ENCODE measurements at regions not wholly inside any gene's neighbourhood (a gene's known extent, or its start where the extent isn't known, plus 50 kb on each side); places are given as distances from the start of the nearest gene placed in this dataset.
"Not testable (repeated sequence)": the region's sequence is repeated elsewhere in the genome, so short reads cannot be mapped to it uniquely, and the experiment has no call there.

- DNase-seq = no peak
These were observed 207.5 kb upstream of the SAMSN1 start for GRCh38 chr21:14753466-14754258.

DNA sequence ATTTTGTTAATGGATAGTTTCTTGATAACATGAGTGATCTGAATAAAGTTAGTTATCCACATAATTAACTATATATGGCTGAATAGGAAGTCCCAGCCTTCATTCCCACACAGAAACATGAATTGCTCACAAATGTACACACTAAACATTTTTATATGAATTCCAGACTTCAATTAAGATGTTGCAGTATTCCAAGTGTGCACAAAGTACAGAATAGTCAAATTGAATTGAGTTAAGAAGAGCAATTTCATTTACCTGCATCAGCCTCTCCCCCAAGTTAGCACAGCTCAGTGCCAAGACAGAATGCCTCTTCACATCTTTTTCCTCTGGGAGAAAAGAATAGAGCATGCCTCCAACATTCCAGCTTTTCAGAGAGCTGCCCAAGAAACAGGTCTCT is 207.0 kb upstream of the SAMSN1 start:
- DNase-seq = no peak

- DNase-seq = no peak
These were observed 206.3 kb upstream of the SAMSN1 start for GRCh38 chr21:14752345-14752909.

GRCh38 chr21:14751602-14752344 is 205.7 kb upstream of the SAMSN1 start:
- no peak for DNase-seq

- DNase-seq = no peak
These were observed 204.9 kb upstream of the SAMSN1 start for GRCh38 chr21:14751011-14751410.

GRCh38 chr21:14750041-14750440 is 203.9 kb upstream of the SAMSN1 start:
- DNase-seq = no peak

DNA sequence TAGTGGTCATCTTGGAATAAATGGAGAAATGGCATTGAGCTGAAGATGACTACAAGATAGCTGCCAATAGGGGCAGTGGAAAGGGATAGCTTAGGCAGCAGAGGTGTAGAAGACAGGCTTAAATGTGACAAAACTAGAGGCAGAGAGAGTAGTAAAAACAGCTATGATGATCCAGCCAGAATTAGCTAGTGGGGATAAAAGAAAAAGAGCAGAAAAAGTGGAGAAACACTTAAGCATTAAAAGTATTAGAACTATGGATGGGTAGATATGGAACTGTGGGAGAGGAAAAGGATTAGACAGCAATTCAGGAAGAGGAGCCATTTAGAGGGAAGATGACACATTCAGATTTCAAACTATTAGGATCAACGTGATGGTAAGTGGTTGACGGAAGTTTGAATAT is 202.5 kb upstream of the SAMSN1 start:
- DNase-seq = no peak

GRCh38 chr21:14744368-14744767 is 198.3 kb upstream of the SAMSN1 start:
- no peak for DNase-seq

DNA sequence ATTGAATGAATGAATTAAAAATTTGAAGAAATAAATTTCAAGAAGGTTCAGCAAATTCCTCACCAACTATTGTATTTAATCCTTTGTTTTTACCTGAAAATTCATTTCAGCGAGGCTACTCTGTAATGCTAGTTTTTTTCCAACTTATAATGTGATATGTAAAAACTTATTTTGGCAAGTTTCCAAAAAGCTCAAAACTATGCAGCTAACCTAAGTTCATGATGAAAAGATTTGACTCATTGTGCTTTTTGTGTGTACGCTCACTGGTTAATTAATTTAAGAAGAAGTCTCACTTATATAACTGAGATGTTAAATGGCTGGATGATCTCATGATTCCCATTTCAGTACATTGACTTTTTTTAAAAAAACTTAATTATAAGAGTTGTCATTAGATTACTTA is 196.0 kb upstream of the SAMSN1 start:
- no peak for DNase-seq

GRCh38 chr21:14741256-14741655 is 195.1 kb upstream of the SAMSN1 start:
- no peak for DNase-seq

GRCh38 chr21:14740692-14741091 is 194.6 kb upstream of the SAMSN1 start:
- no peak for DNase-seq

- no peak for DNase-seq
These were observed 194.0 kb upstream of the SAMSN1 start for GRCh38 chr21:14740116-14740515.

DNA sequence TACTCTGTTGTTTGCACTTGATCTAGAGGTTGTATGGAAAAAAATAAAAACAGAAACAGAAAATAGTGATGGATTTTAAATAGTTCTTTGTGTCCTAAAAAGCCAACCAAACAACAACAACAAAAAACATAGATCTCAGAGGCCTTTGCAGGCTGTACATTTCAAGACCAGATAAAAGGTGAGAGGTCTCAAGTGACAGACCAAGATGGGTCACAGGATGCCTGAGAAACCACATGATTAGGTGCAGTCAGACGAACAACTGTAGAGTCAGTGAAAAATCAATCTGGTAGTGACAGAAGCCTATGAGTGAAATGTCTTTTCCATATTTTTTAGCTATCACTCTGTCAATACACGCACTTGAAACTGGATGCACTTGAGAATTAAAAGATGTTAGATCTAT is 193.5 kb upstream of the SAMSN1 start:
- no peak for DNase-seq

GRCh38 chr21:14738576-14738975 is 192.5 kb upstream of the SAMSN1 start:
- DNase-seq = not testable (repeated sequence)

DNA sequence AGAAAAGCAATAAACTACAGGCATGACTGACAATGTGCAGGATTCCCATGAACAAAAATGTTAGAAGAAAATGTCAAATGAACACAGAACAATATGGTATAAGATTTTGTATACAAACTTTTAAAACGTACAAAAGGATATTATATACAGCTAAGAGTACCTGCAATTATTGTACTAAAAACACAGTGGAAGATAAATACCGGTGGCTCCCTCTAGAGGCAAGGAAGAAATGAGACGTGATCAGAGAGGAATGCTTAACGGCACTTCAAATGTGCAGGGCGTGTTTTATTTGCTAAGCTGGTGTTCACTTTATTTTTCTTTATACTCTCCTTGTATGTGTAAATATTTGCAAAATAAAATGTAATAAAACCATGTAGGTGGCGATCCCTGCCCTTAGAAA is 191.8 kb upstream of the SAMSN1 start:
- DNase-seq = peak; percentile 64 to 76

- no peak for DNase-seq
These were observed 191.2 kb upstream of the SAMSN1 start for GRCh38 chr21:14737284-14737691.

DNA sequence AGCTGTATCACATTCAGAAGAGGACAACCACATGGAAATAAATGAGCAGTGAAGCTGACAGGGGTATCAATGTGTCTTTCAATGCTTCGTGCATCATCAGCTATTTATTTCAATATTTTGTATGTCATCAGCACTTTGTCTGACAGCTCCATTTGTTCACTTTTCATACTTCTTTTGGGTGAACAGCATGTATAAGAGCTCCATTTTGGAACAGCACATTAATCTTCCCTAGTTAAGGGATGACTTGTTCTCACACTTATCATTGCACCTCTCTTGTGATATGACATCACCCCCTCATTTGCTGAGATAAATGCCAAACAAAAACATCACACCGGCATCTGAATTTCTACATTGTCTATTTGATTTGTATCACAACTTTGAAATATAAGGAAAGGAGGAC is 190.6 kb upstream of the SAMSN1 start:
- no peak for DNase-seq

DNA sequence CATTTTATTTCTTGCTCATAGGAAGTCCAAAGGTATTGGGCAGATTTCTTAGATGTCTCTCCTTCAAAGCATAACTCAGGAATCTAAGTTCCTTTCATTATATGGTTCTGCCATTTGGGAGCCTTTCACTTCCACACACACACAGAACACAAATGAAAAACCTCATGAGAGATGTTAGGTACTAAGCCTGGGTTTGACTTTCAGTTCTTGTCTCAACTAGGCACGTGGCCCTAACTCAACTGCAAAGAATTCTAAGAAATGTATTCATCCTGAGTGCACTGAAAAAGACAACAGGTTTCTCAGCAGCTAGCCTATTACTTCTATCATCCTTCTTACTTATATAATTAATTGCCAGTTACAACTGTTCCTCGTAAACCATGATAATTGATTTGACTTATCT is 190.0 kb upstream of the SAMSN1 start:
- DNase-seq = no peak

DNA sequence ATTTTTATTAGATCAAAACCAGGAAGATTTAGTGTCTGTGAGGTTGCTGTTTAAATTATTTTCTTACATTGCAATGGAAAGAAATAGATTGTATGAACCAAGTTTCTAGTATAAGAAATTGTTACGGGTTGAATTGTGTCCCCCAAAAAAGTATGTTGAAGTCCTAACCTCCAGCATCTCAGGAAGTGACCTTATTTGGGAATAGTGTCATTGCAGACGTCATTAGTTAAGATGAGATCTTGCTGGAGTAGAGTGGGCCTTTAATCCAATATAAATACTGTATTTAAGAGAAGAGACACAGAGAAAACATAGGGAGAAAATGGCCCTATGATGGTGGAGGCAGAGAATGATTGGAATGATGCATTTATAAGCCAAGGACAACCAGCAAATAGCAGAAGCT is 188.7 kb upstream of the SAMSN1 start:
- no peak for DNase-seq

GRCh38 chr21:14734191-14734590 is 188.1 kb upstream of the SAMSN1 start:
- no peak for DNase-seq

DNA sequence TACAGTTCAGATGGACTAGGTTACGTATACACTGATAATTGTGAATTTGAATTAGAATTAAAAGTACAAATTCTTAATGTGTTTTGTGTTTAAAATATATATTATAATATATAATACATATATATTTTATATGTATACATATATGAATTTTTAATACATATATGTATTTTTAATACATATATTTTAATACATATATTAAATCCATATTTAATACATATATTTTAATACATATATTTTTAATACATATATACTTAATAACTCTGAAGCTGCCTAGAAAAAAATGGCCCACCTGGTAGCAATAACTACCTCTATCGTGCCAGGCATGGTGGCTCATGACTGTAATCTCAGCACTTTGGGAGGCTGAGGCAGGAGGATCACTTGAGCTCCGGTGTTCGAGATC is 179.1 kb upstream of the SAMSN1 start:
- no peak for DNase-seq

GRCh38 chr21:14722841-14723483 is 176.8 kb upstream of the SAMSN1 start:
- no peak for DNase-seq

- DNase-seq = no peak
These were observed 174.1 kb upstream of the SAMSN1 start for GRCh38 chr21:14720237-14720636.

DNA sequence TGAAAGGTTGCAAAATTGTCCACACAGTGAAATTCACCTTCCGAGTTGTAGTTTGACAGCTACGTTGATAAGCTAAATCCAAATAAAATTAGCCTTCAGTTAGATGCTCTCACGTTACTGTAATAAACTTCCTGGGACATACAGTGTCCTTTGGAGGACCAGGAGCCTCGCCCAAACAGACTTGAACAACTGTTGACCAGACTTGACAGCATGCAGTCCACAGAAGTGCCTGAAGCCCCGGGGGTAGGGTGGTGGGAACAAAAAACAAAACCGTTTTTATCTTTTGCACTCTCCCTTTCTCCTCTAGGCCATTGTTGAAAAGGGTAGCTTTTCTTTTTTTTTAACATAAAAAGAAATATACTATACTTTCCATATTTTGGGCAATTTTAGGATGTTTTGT is 172.8 kb upstream of the SAMSN1 start:
- no peak for DNase-seq

Measured in NCI-H526 (cell line).